Urinary bladder (tissue), 3 donors: ENCODE measurements at regions not wholly inside any gene's neighbourhood (a gene's known extent, or its start where the extent isn't known, plus 50 kb on each side); places are given as distances from the start of the nearest gene placed in this dataset.

ENCODE experiments used
- DNase-seq: peaks from one replicate; pipeline ENCODE4 v3.0.0-alpha.2; 2015; ENCODE audit errors: extremely low spot score
- H3K27ac ChIP-seq: one replicate; pipeline ENCODE4 v1.5.1; 2013; ENCODE audit warnings: low read depth, mild to moderate bottlenecking, moderate library complexity
- H3K36me3 ChIP-seq: one replicate; pipeline ENCODE4 v1.6.1; 2013; ENCODE audit warnings: mild to moderate bottlenecking, moderate library complexity; ENCODE audit not compliant: insufficient read depth
- H3K4me1 ChIP-seq: one replicate; pipeline ENCODE4 v1.6.1; 2013; ENCODE audit warnings: mild to moderate bottlenecking, moderate library complexity; ENCODE audit not compliant: insufficient read depth
- H3K4me3 ChIP-seq: one replicate; pipeline ENCODE4 v1.5.1; 2013; ENCODE audit warnings: low read depth, low read length
- WGBS: extraction: QIAGEN DNeasy Blood & Tissue Kit; methylation state at CpG from one replicate; pipeline ENCODE4 v1.1.7; 2013; 5-methylcytosine and 5-hydroxymethylcytosine counted together
- donor health status: healthy with polysubstance abuse.
- donor health status: healthy.

- no peak overlapping the region for H3K4me3 ChIP-seq
- DNase-seq, result no peak
- no peaks in the 10 kb centered on the region for H3K36me3 ChIP-seq
- H3K4me1 ChIP-seq, result no peaks in the 10 kb centered on the region
- WGBS, result 81% methylated on average over 3 of the region's 3 CpGs
- H3K27ac ChIP-seq, result no peak overlapping the region
These were observed 201.9 kb upstream of the ANKRD55 start for GRCh38 chr5:56434986-56435385.

GRCh38 chr5:56433039-56433617 is 200.0 kb upstream of the ANKRD55 start:
- Histone ChIP-seq H3K4me3 (no peak overlapping the region), H3K4me1 (no peaks in the 10 kb centered on the region), H3K36me3 (no peaks in the 10 kb centered on the region), H3K27ac (no peak overlapping the region)
- DNase-seq, result no peak
- WGBS, result 51% methylated on average over 2 of the region's 2 CpGs

- H3K27ac ChIP-seq, result no peak overlapping the region
- H3K4me1 ChIP-seq, result no peaks in the 10 kb centered on the region
- H3K4me3 ChIP-seq, result no peak overlapping the region
- no peaks in the 10 kb centered on the region for H3K36me3 ChIP-seq
- no peak for DNase-seq
These were observed 199.2 kb upstream of the ANKRD55 start for GRCh38 chr5:56432321-56432720.

GRCh38 chr5:56430422-56430821 is 197.3 kb upstream of the ANKRD55 start:
- H3K4me1 ChIP-seq, result no peaks in the 10 kb centered on the region
- DNase-seq, result no peak
- 44% methylated on average over 1 of the region's 1 CpG for WGBS
- H3K4me3 ChIP-seq, result no peak overlapping the region
- no peaks in the 10 kb centered on the region for H3K36me3 ChIP-seq
- H3K27ac ChIP-seq, result no peak overlapping the region

- WGBS, result 61% methylated on average over 6 of the region's 6 CpGs
- H3K36me3 ChIP-seq, result no peaks in the 10 kb centered on the region
These were observed 196.0 kb upstream of the ANKRD55 start for GRCh38 chr5:56429110-56429561.

GRCh38 chr5:56426693-56427092 is 193.6 kb upstream of the ANKRD55 start:
- no peak for DNase-seq
- H3K36me3 ChIP-seq, result no peaks in the 10 kb centered on the region
- 87% methylated on average over 4 of the region's 4 CpGs for WGBS
- no peak overlapping the region for H3K27ac ChIP-seq
- no peaks in the 10 kb centered on the region for H3K4me1 ChIP-seq
- H3K4me3 ChIP-seq, result no peak overlapping the region

More at GRCh38 chr5:56429110-56429561, 196.0 kb upstream of the ANKRD55 start:
- no peaks in the 10 kb centered on the region for H3K4me1 ChIP-seq
- H3K4me3 ChIP-seq, result no peak overlapping the region
- no peak overlapping the region for H3K27ac ChIP-seq
- DNase-seq, result no peak

- DNase-seq, result no peak
- WGBS, result 55% methylated on average over 5 of the region's 5 CpGs
- no peaks in the 10 kb centered on the region for H3K4me1 ChIP-seq
- no peak overlapping the region for H3K4me3 ChIP-seq
- no peak overlapping the region for H3K27ac ChIP-seq
- H3K36me3 ChIP-seq, result no peaks in the 10 kb centered on the region
These were observed 189.1 kb upstream of the ANKRD55 start for GRCh38 chr5:56422076-56422762.

GRCh38 chr5:56421246-56422075 is 188.3 kb upstream of the ANKRD55 start:
- DNase-seq, result no peak
- Histone ChIP-seq H3K4me1 (no peaks in the 10 kb centered on the region), H3K4me3 (no peak overlapping the region), H3K36me3 (no peaks in the 10 kb centered on the region), H3K27ac (no peak overlapping the region)
- WGBS, result 83% methylated on average over 6 of the region's 6 CpGs

- DNase-seq, result no peak
- Histone ChIP-seq H3K4me3 (no peak overlapping the region), H3K36me3 (no peaks in the 10 kb centered on the region), H3K27ac (no peak overlapping the region), H3K4me1 (no peaks in the 10 kb centered on the region)
These were observed 187.2 kb upstream of the ANKRD55 start for GRCh38 chr5:56420323-56420722.

GRCh38 chr5:56419667-56420066 is 186.5 kb upstream of the ANKRD55 start:
- Histone ChIP-seq H3K4me1 (no peaks in the 10 kb centered on the region), H3K36me3 (no peaks in the 10 kb centered on the region), H3K27ac (no peak overlapping the region), H3K4me3 (no peak overlapping the region)
- no peak for DNase-seq
- 97% methylated on average over 2 of the region's 2 CpGs for WGBS

- 77% methylated on average over 3 of the region's 3 CpGs for WGBS
- Histone ChIP-seq H3K4me1 (peaks cover 2% of the 10 kb centered on the region), H3K4me3 (no peak overlapping the region), H3K36me3 (no peaks in the 10 kb centered on the region), H3K27ac (no peak overlapping the region)
- no peak for DNase-seq
These were observed 182.2 kb upstream of the ANKRD55 start for GRCh38 chr5:56415356-56415765.

- no peak overlapping the region for H3K4me3 ChIP-seq
- no peak for DNase-seq
- H3K36me3 ChIP-seq, result no peaks in the 10 kb centered on the region
- H3K4me1 ChIP-seq, result peaks cover 2% of the 10 kb centered on the region
- H3K27ac ChIP-seq, result no peak overlapping the region
- WGBS, result 71% methylated on average over 3 of the region's 3 CpGs
These were observed 180.9 kb upstream of the ANKRD55 start for GRCh38 chr5:56414066-56414465.

GRCh38 chr5:56413546-56413945 is 180.4 kb upstream of the ANKRD55 start:
- 69% methylated on average over 4 of the region's 4 CpGs for WGBS
- no peak for DNase-seq
- Histone ChIP-seq H3K36me3 (no peaks in the 10 kb centered on the region), H3K4me3 (no peak overlapping the region), H3K27ac (no peak overlapping the region), H3K4me1 (peaks cover 2% of the 10 kb centered on the region)
